MCF 10A (cell line): ENCODE measurements at regions not wholly inside any gene's neighbourhood (a gene's known extent, or its start where the extent isn't known, plus 50 kb on each side); places are given as distances from the start of the nearest gene placed in this dataset.
"Not testable (repeated sequence)": the region's sequence is repeated elsewhere in the genome, so short reads cannot be mapped to it uniquely, and the experiment has no call there.

Experiments used
- BruUV-seq: library from RNA; stranded (reverse); fragments of 400-500 nt; replicated peaks from 2 replicates; lab custom pipeline; 2021; lab: Mats Ljungman, UMichigan
- CTCF ChIA-PET: fragments of 300-600 bp; sonication (Branson Sonifier 250); formaldehyde crosslinking; extraction: SDS; loops from one replicate; lab custom pipeline; 2021; ENCODE audit warnings: antibody characterized with exemption, inconsistent platforms; lab: Yijun Ruan, JAX
- POLR2A ChIA-PET: fragments of 300-600, 350-650 bp; sonication (Branson Sonifier 250); formaldehyde crosslinking; extraction: SDS; loops from one replicate; lab custom pipeline; 2020; ENCODE audit warnings: antibody characterized with exemption, inconsistent platforms; lab: Yijun Ruan, JAX
- DNase-seq: peaks from one replicate; pipeline ENCODE4 v3.0.0-alpha.2; 2018; ENCODE audit not compliant: unreplicated experiment
- H3K27ac Mint-ChIP-seq: one replicate; pipeline ENCODE4 v1.8.0; 2022; ENCODE audit warnings: mild to moderate bottlenecking, low read depth, mixed read lengths; ENCODE audit not compliant: unreplicated experiment
- H3K27me3 Mint-ChIP-seq: one replicate; pipeline ENCODE4 v1.8.0; 2022; ENCODE audit warnings: mixed read lengths; ENCODE audit not compliant: insufficient read depth, unreplicated experiment
- H3K36me3 Mint-ChIP-seq: one replicate; pipeline ENCODE4 v1.8.0; 2022; ENCODE audit warnings: mild to moderate bottlenecking, moderate library complexity, mixed read lengths; ENCODE audit not compliant: insufficient read depth, unreplicated experiment
- H3K4me1 Mint-ChIP-seq: one replicate; pipeline ENCODE4 v1.8.0; 2022; ENCODE audit warnings: mixed read lengths; ENCODE audit not compliant: insufficient read depth, unreplicated experiment
- H3K4me3 Mint-ChIP-seq: one replicate; pipeline ENCODE4 v1.8.0; 2022; ENCODE audit warnings: mild to moderate bottlenecking, moderate library complexity, mixed read lengths; ENCODE audit not compliant: unreplicated experiment
- H3K9me3 Mint-ChIP-seq: one replicate; pipeline ENCODE4 v1.8.0; 2022; ENCODE audit warnings: mixed read lengths; ENCODE audit not compliant: unreplicated experiment
- intact Hi-C: fragments of 100-400 bp; cut with micrococcal nuclease; formaldehyde crosslinking; loops from 2 replicates; pipeline ENCODE4 v1.14.1; 2022
- TF ChIP-seq, protein P1 (sequence below): fragments of 200-600 bp; IDR thresholded peaks from one replicate; pipeline ENCODE4 v1.8.0; 2022; ENCODE audit warnings: antibody characterized with exemption, mild to moderate bottlenecking; ENCODE audit not compliant: unreplicated experiment

GRCh38 chr13:62167650-62168172 lies 752.1 kb upstream of the PCDH20 start:
- no TSS peak for BruUV-seq
- intact Hi-C loops, result no loop called here
- ChIA-PET POLR2A (no interaction called here), CTCF (interaction anchor here (1.5 kb wide), 1 partner anchor 48 kb away, joined by 4 read pairs; no protein-coding TSS in a partner anchor)
- H3K9me3 Mint-ChIP-seq, result peaks cover 6% of the 10 kb centered on the region
- no peaks in the 10 kb centered on the region for H3K4me1 Mint-ChIP-seq
- no peak for DNase-seq
- no peaks in the 10 kb centered on the region for H3K36me3 Mint-ChIP-seq
- no peak overlapping the region for H3K4me3 Mint-ChIP-seq
- H3K27ac Mint-ChIP-seq, result no peak overlapping the region
- H3K27me3 Mint-ChIP-seq, result no peaks in the 10 kb centered on the region
- TF ChIP-seq, protein P1, sequence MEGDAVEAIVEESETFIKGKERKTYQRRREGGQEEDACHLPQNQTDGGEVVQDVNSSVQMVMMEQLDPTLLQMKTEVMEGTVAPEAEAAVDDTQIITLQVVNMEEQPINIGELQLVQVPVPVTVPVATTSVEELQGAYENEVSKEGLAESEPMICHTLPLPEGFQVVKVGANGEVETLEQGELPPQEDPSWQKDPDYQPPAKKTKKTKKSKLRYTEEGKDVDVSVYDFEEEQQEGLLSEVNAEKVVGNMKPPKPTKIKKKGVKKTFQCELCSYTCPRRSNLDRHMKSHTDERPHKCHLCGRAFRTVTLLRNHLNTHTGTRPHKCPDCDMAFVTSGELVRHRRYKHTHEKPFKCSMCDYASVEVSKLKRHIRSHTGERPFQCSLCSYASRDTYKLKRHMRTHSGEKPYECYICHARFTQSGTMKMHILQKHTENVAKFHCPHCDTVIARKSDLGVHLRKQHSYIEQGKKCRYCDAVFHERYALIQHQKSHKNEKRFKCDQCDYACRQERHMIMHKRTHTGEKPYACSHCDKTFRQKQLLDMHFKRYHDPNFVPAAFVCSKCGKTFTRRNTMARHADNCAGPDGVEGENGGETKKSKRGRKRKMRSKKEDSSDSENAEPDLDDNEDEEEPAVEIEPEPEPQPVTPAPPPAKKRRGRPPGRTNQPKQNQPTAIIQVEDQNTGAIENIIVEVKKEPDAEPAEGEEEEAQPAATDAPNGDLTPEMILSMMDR, result no peak

GRCh38 chr13:62162860-62163259 lies 747.2 kb upstream of the PCDH20 start:
- no TSS peak for BruUV-seq
- no peak overlapping the region for H3K27ac Mint-ChIP-seq
- no peaks in the 10 kb centered on the region for H3K27me3 Mint-ChIP-seq
- no peaks in the 10 kb centered on the region for H3K9me3 Mint-ChIP-seq
- no peaks in the 10 kb centered on the region for H3K36me3 Mint-ChIP-seq
- TF ChIP-seq, protein P1, result no peak
- intact Hi-C loops, result no loop called here
- no peaks in the 10 kb centered on the region for H3K4me1 Mint-ChIP-seq
- DNase-seq, result no peak
- POLR2A ChIA-PET, result no interaction called here
- CTCF ChIA-PET, result no interaction called here
- H3K4me3 Mint-ChIP-seq, result no peak overlapping the region

- intact Hi-C loops, result no loop called here
- ChIA-PET CTCF (no interaction called here), POLR2A (no interaction called here)
- Mint-ChIP-seq H3K4me3 (no peak overlapping the region), H3K4me1 (no peaks in the 10 kb centered on the region), H3K27ac (no peak overlapping the region), H3K36me3 (no peaks in the 10 kb centered on the region), H3K27me3 (no peaks in the 10 kb centered on the region), H3K9me3 (no peaks in the 10 kb centered on the region)
- BruUV-seq, result no TSS peak
- no peak for DNase-seq
- TF ChIP-seq, protein P1, result no peak
Measured at GRCh38 chr13:62158520-62158919, 742.9 kb upstream of the PCDH20 start.

- H3K9me3 Mint-ChIP-seq, result not testable (repeated sequence)
Measured at GRCh38 chr13:62151724-62152123, 736.1 kb upstream of the PCDH20 start.

DNA sequence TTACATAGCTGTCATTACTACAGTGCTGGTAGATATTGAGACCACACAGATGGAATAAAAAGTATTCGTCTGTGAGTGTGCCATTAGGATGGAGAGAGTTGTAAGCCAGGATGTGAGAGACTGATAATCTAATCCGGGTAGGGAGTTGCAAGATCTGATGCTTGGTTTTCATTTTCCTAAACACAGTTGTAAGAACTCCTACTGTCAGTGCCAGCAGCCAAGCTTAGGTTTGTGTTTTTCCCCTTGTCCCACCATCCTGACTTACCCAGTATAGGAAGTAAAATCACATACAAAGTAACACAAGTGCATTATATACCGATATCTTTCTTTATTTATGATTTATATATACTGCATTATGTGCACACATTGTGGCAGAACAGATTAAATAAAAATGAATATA lies 726.4 kb upstream of the PCDH20 start:
- ChIA-PET POLR2A (no interaction called here), CTCF (no interaction called here)
- Mint-ChIP-seq H3K36me3 (no peaks in the 10 kb centered on the region), H3K4me3 (no peak overlapping the region), H3K27ac (no peak overlapping the region), H3K4me1 (no peaks in the 10 kb centered on the region), H3K27me3 (no peaks in the 10 kb centered on the region), H3K9me3 (peaks cover 24% of the 10 kb centered on the region)
- TF ChIP-seq, protein P1, result no peak
- intact Hi-C loops, result no loop called here
- no TSS peak for BruUV-seq
- DNase-seq, result no peak

More at GRCh38 chr13:62151724-62152123, 736.1 kb upstream of the PCDH20 start:
- H3K4me1 Mint-ChIP-seq, BruUV-seq, POLR2A ChIA-PET, H3K27ac Mint-ChIP-seq, intact Hi-C loops, H3K36me3 Mint-ChIP-seq, CTCF ChIA-PET, DNase-seq, H3K27me3 Mint-ChIP-seq, H3K4me3 Mint-ChIP-seq: not testable (repeated sequence)
